ENCODE measurements at regions not wholly inside any gene's neighbourhood (a gene's known extent, or its start where the extent isn't known, plus 50 kb on each side); places are given as distances from the start of the nearest gene placed in this dataset.

DNA sequence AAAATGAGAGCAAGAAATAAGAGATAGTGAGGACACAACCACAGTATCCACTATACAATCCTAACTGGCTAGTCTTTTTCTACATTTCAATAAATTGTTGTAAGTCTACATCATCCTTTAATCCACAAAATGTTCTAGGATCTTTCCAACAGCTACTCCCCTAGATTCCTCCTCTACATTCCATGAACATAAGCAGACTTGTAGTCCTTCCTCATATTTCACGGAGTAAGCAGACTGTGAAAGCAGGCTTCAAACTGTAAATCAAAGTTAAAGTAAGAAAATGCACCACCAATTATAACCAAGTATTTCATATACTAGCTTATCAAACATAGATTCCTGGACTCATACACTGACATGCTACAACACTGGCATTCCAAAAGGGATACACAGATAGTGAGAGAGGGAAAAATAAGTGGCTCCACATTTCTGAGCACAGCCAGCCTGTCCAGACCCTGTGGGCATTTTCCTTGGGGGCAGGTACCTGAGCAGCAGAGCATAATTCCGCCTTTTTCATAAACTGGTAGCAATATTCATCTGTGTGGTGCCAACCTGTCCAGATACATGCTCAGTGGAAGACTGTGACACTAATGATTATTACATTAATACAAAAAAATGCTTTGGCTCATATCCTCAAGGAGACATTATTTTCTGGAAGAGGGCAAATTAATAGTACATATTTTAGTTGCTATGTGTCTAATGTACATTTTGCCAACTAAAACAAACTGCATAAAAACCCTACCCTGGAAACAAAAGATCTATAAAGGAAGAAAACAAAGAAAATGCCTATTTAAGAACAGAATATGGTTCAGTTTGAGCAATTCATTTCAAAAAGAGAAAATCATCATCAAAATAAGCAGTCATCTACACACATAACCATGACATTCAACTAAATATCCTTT is 113.3 kb upstream of the FSCB start:
- no peak overlapping the region for H3K4me3 ChIP-seq (ENCODE audit: low read depth, low read length)
- TF ChIP-seq, protein P1, sequence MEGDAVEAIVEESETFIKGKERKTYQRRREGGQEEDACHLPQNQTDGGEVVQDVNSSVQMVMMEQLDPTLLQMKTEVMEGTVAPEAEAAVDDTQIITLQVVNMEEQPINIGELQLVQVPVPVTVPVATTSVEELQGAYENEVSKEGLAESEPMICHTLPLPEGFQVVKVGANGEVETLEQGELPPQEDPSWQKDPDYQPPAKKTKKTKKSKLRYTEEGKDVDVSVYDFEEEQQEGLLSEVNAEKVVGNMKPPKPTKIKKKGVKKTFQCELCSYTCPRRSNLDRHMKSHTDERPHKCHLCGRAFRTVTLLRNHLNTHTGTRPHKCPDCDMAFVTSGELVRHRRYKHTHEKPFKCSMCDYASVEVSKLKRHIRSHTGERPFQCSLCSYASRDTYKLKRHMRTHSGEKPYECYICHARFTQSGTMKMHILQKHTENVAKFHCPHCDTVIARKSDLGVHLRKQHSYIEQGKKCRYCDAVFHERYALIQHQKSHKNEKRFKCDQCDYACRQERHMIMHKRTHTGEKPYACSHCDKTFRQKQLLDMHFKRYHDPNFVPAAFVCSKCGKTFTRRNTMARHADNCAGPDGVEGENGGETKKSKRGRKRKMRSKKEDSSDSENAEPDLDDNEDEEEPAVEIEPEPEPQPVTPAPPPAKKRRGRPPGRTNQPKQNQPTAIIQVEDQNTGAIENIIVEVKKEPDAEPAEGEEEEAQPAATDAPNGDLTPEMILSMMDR (IDR thresholded peaks at IDR 0.05; ENCODE audit: borderline replicate concordance, insufficient read depth, low read depth, low read length) = no peak

- H3K4me3 ChIP-seq (ENCODE audit: low read depth, low read length) = no peak overlapping the region
- TF ChIP-seq, protein P1 (IDR thresholded peaks at IDR 0.05; ENCODE audit: borderline replicate concordance, insufficient read depth, low read depth, low read length) = no peak
Measured at GRCh38 chr14:44616204-44616603, 109.1 kb upstream of the FSCB start.

- H3K4me3 ChIP-seq (ENCODE audit: low read depth, low read length) = no peak overlapping the region
- TF ChIP-seq, protein P1 (IDR thresholded peaks at IDR 0.05; ENCODE audit: borderline replicate concordance, insufficient read depth, low read depth, low read length) = no peak
Measured at GRCh38 chr14:44613061-44613712, 106.1 kb upstream of the FSCB start.

DNA sequence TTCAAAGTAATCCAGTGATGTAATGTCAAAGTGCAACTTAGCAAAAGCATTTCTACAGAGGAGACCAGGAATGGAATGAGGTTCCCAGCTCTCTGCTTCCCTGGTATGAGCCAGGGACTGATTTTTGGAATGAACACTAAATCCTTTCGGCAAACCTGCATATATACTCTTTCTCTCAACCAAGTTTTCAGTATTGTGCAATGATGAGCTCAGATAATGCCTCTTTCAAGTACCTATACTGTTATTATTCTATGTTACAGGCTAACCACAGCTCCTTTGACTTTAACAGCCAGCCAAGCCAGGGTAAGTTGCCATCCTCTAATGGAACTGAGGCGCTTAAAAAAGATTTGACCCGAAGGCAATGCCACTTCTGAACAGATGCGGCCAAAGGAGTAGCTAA is 104.9 kb upstream of the FSCB start:
- no peak overlapping the region for H3K4me3 ChIP-seq (ENCODE audit: low read depth, low read length)
- TF ChIP-seq, protein P1 (IDR thresholded peaks at IDR 0.05; ENCODE audit: borderline replicate concordance, insufficient read depth, low read depth, low read length) = no peak

GRCh38 chr14:44609876-44610510 is 102.9 kb upstream of the FSCB start:
- TF ChIP-seq, protein P1 (IDR thresholded peaks at IDR 0.05; ENCODE audit: borderline replicate concordance, insufficient read depth, low read depth, low read length) = no peak
- H3K4me3 ChIP-seq (ENCODE audit: low read depth, low read length) = no peak overlapping the region

DNA sequence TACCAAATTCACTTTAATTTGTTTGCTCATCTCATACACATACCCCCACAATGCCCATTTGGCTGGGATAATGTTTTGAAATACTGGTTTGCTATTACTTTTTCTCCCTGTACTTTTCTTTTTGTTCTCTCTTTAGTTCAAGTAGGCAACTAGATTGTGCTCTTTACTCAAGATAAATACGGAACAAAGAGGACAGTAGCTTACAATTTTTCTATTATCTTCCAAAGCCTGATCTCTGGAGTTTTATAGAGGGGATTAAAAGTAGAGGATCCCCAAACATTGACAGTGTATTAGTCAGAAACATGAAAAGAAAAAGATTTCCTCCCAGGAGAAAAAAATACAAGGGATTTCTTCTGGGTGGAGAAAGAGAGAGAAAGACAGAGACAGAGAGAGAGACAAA is 102.1 kb upstream of the FSCB start:
- no peak overlapping the region for H3K4me3 ChIP-seq (ENCODE audit: low read depth, low read length)
- TF ChIP-seq, protein P1 (IDR thresholded peaks at IDR 0.05; ENCODE audit: borderline replicate concordance, insufficient read depth, low read depth, low read length) = no peak
